ENCODE measurements at regions not wholly inside any gene's neighbourhood (a gene's known extent, or its start where the extent isn't known, plus 50 kb on each side); places are given as distances from the start of the nearest gene placed in this dataset.

DNA sequence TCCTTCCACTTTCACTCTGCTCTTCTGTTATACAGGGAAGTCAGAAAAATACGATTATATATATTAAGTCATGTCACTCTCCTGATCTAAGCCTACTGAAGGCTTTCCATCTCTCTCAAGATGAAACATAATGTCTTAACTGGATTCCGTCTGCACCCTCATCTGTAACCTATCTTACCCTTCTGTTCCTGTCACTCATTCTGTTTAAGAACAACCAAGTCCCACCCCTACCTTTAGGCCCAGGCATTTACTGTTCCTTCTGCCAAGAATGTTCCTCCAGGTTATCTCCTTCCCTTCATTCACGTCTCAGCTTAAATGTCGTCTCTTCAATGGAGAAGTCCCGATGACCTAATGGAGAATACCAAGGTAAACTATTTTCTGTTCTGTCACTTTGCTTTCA is 1802.4 kb downstream of the MRPL39 start:
- TF ChIP-seq, protein P1, sequence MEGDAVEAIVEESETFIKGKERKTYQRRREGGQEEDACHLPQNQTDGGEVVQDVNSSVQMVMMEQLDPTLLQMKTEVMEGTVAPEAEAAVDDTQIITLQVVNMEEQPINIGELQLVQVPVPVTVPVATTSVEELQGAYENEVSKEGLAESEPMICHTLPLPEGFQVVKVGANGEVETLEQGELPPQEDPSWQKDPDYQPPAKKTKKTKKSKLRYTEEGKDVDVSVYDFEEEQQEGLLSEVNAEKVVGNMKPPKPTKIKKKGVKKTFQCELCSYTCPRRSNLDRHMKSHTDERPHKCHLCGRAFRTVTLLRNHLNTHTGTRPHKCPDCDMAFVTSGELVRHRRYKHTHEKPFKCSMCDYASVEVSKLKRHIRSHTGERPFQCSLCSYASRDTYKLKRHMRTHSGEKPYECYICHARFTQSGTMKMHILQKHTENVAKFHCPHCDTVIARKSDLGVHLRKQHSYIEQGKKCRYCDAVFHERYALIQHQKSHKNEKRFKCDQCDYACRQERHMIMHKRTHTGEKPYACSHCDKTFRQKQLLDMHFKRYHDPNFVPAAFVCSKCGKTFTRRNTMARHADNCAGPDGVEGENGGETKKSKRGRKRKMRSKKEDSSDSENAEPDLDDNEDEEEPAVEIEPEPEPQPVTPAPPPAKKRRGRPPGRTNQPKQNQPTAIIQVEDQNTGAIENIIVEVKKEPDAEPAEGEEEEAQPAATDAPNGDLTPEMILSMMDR (IDR thresholded peaks at IDR 0.05), result no peak
- intact Hi-C loops (cut with DNase I, micrococcal nuclease), result no loop called here
- H3K9me3 ChIP-seq, result peaks cover 45% of the 10 kb centered on the region
- ATAC-seq (no peak), DNase-seq (no peak)
- H3K4me3 ChIP-seq, result no peak overlapping the region
- H3K36me3 ChIP-seq (ENCODE audit: low read depth), result no peaks in the 10 kb centered on the region
- no peaks in the 10 kb centered on the region for H3K4me1 ChIP-seq (ENCODE audit: low read depth)

DNA sequence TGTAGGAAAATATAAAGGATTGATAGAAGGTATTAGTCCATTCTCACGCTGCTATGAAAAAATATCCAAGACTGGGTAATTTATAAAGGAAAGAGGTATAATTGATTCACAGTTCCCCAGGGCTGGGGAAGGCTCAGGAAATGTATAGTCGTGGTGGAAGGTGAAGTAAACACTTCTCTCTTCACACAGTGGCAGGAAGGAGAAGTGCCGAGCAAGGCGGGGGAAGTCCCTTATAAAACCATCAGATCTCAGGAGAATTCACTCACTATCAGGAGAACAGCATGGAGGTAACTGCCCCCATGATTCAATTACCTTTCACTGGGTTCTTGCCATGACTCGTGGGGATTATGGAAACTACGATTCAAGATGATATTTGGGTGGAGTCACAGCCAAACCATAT is 1806.0 kb downstream of the MRPL39 start:
- Histone ChIP-seq H3K4me1 (ENCODE audit: low read depth) (no peaks in the 10 kb centered on the region), H3K4me3 (no peak overlapping the region), H3K36me3 (ENCODE audit: low read depth) (no peaks in the 10 kb centered on the region), H3K9me3 (peaks cover 34% of the 10 kb centered on the region)
- TF ChIP-seq, protein P1 (IDR thresholded peaks at IDR 0.05), result no peak
- ATAC-seq (no peak), DNase-seq (no peak)
- intact Hi-C loops (cut with DNase I, micrococcal nuclease), result no loop called here

DNA sequence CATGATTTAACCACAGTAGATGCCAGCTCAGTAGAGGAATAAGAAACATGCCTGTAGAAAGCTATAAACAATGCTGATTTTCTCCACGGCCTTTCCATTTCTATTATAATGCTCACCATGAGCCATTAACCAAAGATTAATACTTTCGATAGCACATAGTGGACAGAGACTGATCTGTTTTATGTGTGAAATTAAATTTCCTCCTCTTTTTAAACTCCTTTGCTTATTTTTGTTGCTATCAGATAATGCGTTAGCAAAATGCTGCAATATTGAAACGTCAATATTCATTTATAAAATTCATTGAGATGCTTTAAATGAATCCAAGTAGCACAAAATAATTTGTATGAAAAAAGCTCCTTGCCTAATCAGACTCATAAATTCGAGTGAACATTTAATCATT is 1807.9 kb downstream of the MRPL39 start:
- Histone ChIP-seq H3K36me3 (ENCODE audit: low read depth) (no peaks in the 10 kb centered on the region), H3K4me3 (no peak overlapping the region), H3K4me1 (ENCODE audit: low read depth) (no peaks in the 10 kb centered on the region), H3K9me3 (peaks cover 31% of the 10 kb centered on the region)
- intact Hi-C loops (cut with DNase I, micrococcal nuclease), result no loop called here
- TF ChIP-seq, protein P1 (IDR thresholded peaks at IDR 0.05), result no peak
- DNase-seq (no peak), ATAC-seq (no peak)

DNA sequence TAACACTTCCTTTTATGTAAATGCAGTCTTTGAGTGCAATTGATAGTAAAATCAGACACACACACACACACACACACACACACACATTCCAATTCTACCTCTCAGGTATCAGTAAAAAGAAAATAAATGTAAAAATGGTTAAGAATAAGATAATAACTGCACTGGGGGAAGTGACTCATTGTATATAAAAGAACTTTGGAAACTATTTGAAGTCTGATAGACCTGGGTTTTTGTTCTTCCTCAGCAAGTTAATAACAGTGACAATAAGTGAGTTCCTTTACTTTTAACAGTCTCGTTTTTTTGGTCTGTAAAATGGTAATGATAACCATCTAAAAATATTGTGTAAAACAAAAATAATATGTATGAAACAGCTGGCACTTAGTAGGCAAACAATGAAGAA is 1815.0 kb downstream of the MRPL39 start:
- ATAC-seq (no peak), DNase-seq (no peak)
- Histone ChIP-seq H3K9me3 (peaks cover 35% of the 10 kb centered on the region), H3K36me3 (ENCODE audit: low read depth) (no peaks in the 10 kb centered on the region), H3K4me3 (no peak overlapping the region), H3K4me1 (ENCODE audit: low read depth) (no peaks in the 10 kb centered on the region)
- intact Hi-C loops (cut with DNase I, micrococcal nuclease), result no loop called here
- TF ChIP-seq, protein P1 (IDR thresholded peaks at IDR 0.05), result no peak

DNA sequence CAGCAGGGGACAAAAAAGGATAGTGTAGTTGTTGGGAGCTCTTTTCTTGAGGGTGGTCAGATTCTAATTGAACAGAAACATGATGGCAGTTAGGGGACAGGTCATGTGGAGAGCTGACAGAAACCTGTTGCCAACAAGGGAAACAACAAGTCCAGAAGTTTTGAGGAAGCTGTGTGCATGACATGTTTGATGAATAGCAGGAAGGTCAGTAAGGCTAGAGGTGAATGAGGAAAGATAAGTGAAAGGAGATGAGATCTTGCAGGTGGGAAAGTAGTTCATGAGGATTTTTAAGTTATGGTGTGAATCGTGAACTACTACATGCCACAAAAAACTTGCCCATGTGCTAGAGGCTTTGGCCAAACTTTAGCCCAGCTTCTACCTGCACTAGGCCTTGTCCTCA is 1817.4 kb downstream of the MRPL39 start:
- TF ChIP-seq, protein P1 (IDR thresholded peaks at IDR 0.05), result no peak
- Histone ChIP-seq H3K9me3 (peaks cover 42% of the 10 kb centered on the region), H3K36me3 (ENCODE audit: low read depth) (no peaks in the 10 kb centered on the region), H3K4me3 (no peak overlapping the region), H3K4me1 (ENCODE audit: low read depth) (no peaks in the 10 kb centered on the region)
- ATAC-seq (no peak), DNase-seq (no peak)
- intact Hi-C loops (cut with DNase I, micrococcal nuclease), result no loop called here

DNA sequence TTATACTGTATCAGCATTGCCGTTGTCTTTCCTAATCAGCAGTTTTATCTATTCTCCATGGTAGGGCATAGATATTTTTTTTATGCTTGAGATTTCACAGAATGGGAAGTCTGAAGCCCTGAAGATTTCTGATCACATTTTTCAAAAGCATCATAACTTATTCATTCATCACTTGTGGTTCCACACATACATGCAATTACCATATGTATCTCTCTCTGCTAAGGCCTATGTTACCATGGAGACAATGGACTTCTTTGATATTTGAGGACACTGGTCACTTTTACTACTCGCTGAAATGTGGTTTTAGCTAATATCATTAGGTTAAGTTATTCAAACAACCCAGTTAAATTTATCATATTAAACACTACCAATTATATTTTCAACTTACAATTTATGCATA is 1827.0 kb downstream of the MRPL39 start:
- H3K36me3 ChIP-seq (ENCODE audit: low read depth), result no peaks in the 10 kb centered on the region
- TF ChIP-seq, protein P1 (IDR thresholded peaks at IDR 0.05), result no peak
- H3K4me1 ChIP-seq (ENCODE audit: low read depth), result no peaks in the 10 kb centered on the region
- DNase-seq (no peak), ATAC-seq (no peak)
- H3K4me3 ChIP-seq, result no peak overlapping the region
- peaks cover 41% of the 10 kb centered on the region for H3K9me3 ChIP-seq
- intact Hi-C loops (cut with DNase I, micrococcal nuclease), result no loop called here

All from mucosa of descending colon (tissue), 3 donors.